GM23338 (cell line): ENCODE measurements at regions not wholly inside any gene's neighbourhood (a gene's known extent, or its start where the extent isn't known, plus 50 kb on each side); places are given as distances from the start of the nearest gene placed in this dataset.

Experiments used
- ATAC-seq: fragments of 200-7000 bp; cut with Tn5 transposase; 3 replicates; pipeline ENCODE4 v1.9.1; 2020
- DNase-seq: peaks from one replicate; pipeline ENCODE4 v3.0.0-alpha.2; 2015; ENCODE audit warnings: low spot score
- H2AFZ ChIP-seq: fragments of 200-600 bp; sonication (generic); 2 replicates; pipeline ENCODE4 v1.8.0; 2016; ENCODE audit warnings: antibody characterized with exemption, mild to moderate bottlenecking, moderate library complexity
- H3F3A ChIP-seq: fragments of 200-600 bp; sonication (generic); replicated peaks from 2 replicates; pipeline ENCODE4 v1.8.0; 2017; ENCODE audit warnings: antibody characterized with exemption, mixed run types, low read depth
- H3K27ac ChIP-seq: fragments of 200-600 bp; sonication (generic); 2 replicates; pipeline ENCODE4 v1.6.1; 2016; ENCODE audit warnings: low read depth
- H3K27me3 ChIP-seq: fragments of 200-600 bp; sonication (generic); 2 replicates; pipeline ENCODE4 v1.8.0; 2016; ENCODE audit warnings: mild to moderate bottlenecking, mixed run types, moderate library complexity; ENCODE audit not compliant: insufficient read depth
- H3K36me3 ChIP-seq: fragments of 200-600 bp; sonication (generic); 2 replicates; pipeline ENCODE4 v1.8.0; 2016; ENCODE audit warnings: mild to moderate bottlenecking; ENCODE audit not compliant: insufficient read depth
- H3K4me1 ChIP-seq: fragments of 200-600 bp; sonication (generic); 2 replicates; pipeline ENCODE4 v1.8.0; 2016; ENCODE audit warnings: mild to moderate bottlenecking, moderate library complexity; ENCODE audit not compliant: insufficient read depth
- H3K4me2 ChIP-seq: fragments of 200-600 bp; sonication (generic); 2 replicates; pipeline ENCODE4 v1.7.1; 2017; ENCODE audit warnings: mixed run types
- H3K4me3 ChIP-seq: fragments of 200-600 bp; sonication (generic); 2 replicates; pipeline ENCODE4 v1.6.1; 2016; ENCODE audit warnings: mixed run types
- H3K79me2 ChIP-seq: fragments of 200-600 bp; sonication (generic); replicated peaks from 2 replicates; pipeline ENCODE4 v1.8.0; 2017; ENCODE audit warnings: mild to moderate bottlenecking; ENCODE audit not compliant: insufficient read depth
- H3K9me2 ChIP-seq: fragments of 200-600 bp; sonication (generic); 2 replicates; pipeline ENCODE4 v1.8.0; 2017; ENCODE audit not compliant: insufficient read depth
- H4K20me1 ChIP-seq: fragments of 200-600 bp; sonication (generic); replicated peaks from 2 replicates; pipeline ENCODE4 v1.8.0; 2017; ENCODE audit warnings: mild to moderate bottlenecking; ENCODE audit not compliant: insufficient read depth
- H3K27ac Mint-ChIP-seq: 2 replicates; pipeline ENCODE4 v1.8.0; 2020; ENCODE audit warnings: inconsistent platforms, mild to moderate bottlenecking, moderate library complexity, mixed read lengths
- H3K27me3 Mint-ChIP-seq: 3 replicates; pipeline ENCODE4 v1.8.0; 2022; ENCODE audit warnings: low read depth, mild to moderate bottlenecking, moderate library complexity, mixed read lengths, inconsistent platforms; ENCODE audit not compliant: insufficient read depth, poor library complexity
- H3K36me3 Mint-ChIP-seq: 3 replicates; pipeline ENCODE4 v1.8.0; 2021; ENCODE audit warnings: low read depth, mild to moderate bottlenecking, inconsistent platforms, moderate library complexity, mixed read lengths
- H3K4me1 Mint-ChIP-seq: 3 replicates; pipeline ENCODE4 v1.8.0; 2020; ENCODE audit warnings: mild to moderate bottlenecking, inconsistent platforms, mixed read lengths
- H3K4me3 Mint-ChIP-seq: 3 replicates; pipeline ENCODE4 v1.8.0; 2021; ENCODE audit warnings: moderate library complexity, mild to moderate bottlenecking, inconsistent platforms, mixed read lengths
- H3K9me3 Mint-ChIP-seq: 3 replicates; pipeline ENCODE4 v1.8.0; 2020; ENCODE audit warnings: moderate library complexity, mild to moderate bottlenecking, inconsistent platforms, mixed read lengths
- CREB1 ChIP-seq: fragments of 250-450 bp; sonication (Bioruptor Pico); IDR thresholded peaks from 2 replicates; pipeline ENCODE4 v1.5.0; 2020; ENCODE audit warnings: low read depth, mild to moderate bottlenecking, moderate library complexity
- EZH2 ChIP-seq: fragments of 200-600 bp; sonication (generic); IDR thresholded peaks from one replicate; pipeline ENCODE4 v1.8.0; 2017; ENCODE audit warnings: antibody characterized with exemption, mild to moderate bottlenecking, low read depth; ENCODE audit not compliant: unreplicated experiment
- EZH2phosphoT487 ChIP-seq: fragments of 200-600 bp; sonication (generic); IDR thresholded peaks from one replicate; pipeline ENCODE4 v1.8.1; 2018; ENCODE audit warnings: antibody characterized with exemption; ENCODE audit not compliant: unreplicated experiment
- JUNB ChIP-seq: IDR thresholded peaks from one replicate; pipeline ENCODE4 v1.6.1; 2016; ENCODE audit warnings: antibody characterized with exemption; ENCODE audit not compliant: unreplicated experiment
- NANOG ChIP-seq: IDR thresholded peaks from 2 replicates; pipeline ENCODE4 v1.6.1; 2016; ENCODE audit warnings: antibody characterized with exemption, borderline replicate concordance
- POLR2AphosphoS5 ChIP-seq: IDR thresholded peaks from 2 replicates; pipeline ENCODE4 v1.6.1; 2016; ENCODE audit warnings: antibody characterized with exemption, low read depth
- STAT1 ChIP-seq: IDR thresholded peaks from one replicate; pipeline ENCODE4 v1.6.1; 2016; ENCODE audit warnings: antibody characterized with exemption; ENCODE audit not compliant: unreplicated experiment
- ZNF114 ChIP-seq: fragments of 250-450 bp; sonication (Bioruptor Pico); IDR thresholded peaks from 2 replicates; pipeline ENCODE4 v1.5.0; 2020; ENCODE audit warnings: mild to moderate bottlenecking, moderate library complexity
- ZNF331 ChIP-seq: fragments of 250-450 bp; sonication (Bioruptor Pico); IDR thresholded peaks from 2 replicates; pipeline ENCODE4 v1.5.0; 2020; ENCODE audit warnings: low read depth, mild to moderate bottlenecking, moderate library complexity
- TF ChIP-seq, protein P1 (sequence below), 2 experiments: fragments of 200-600 bp in 1 of 2; sonication (generic) in 1 of 2; conservative IDR thresholded peaks; 2 replicates each; pipeline versions ENCODE4 v1.5.1 to v1.6.1; 2016 to 2017; ENCODE audit warnings: antibody characterized with exemption in 2 of 2, low read depth in 2 of 2, mild to moderate bottlenecking in 2 of 2, moderate library complexity in 1 of 2
- TF ChIP-seq, protein P2 (sequence below): IDR thresholded peaks from one replicate; pipeline ENCODE4 v1.6.1; 2018; ENCODE audit warnings: antibody characterized with exemption; ENCODE audit not compliant: unreplicated experiment
- TF ChIP-seq, protein P3 (sequence below): fragments of 250-450 bp; sonication (Bioruptor Pico); IDR thresholded peaks from 2 replicates; pipeline ENCODE4 v1.5.0; 2020; ENCODE audit warnings: mild to moderate bottlenecking, moderate library complexity

DNA sequence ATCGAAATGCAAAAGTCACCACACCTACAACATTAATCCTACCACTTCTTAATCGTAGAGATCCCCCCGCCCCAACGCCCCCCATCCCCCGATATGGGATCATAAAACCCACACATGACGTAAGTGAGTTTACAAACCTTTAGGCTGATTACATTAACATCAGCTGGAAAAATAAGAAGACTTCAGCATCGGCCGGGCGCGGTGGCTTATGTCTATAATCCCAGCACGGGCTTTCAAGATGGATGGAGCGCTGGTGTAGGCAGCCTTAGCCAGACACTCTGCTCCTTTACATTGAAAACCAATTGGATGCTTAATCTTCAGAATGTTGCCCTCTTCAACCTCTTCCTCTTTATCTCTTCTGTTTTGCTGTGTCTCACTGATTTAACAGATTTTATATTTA lies 1376.0 kb downstream of the MAT2B start (continued):
- TF ChIP-seq, protein P1, sequence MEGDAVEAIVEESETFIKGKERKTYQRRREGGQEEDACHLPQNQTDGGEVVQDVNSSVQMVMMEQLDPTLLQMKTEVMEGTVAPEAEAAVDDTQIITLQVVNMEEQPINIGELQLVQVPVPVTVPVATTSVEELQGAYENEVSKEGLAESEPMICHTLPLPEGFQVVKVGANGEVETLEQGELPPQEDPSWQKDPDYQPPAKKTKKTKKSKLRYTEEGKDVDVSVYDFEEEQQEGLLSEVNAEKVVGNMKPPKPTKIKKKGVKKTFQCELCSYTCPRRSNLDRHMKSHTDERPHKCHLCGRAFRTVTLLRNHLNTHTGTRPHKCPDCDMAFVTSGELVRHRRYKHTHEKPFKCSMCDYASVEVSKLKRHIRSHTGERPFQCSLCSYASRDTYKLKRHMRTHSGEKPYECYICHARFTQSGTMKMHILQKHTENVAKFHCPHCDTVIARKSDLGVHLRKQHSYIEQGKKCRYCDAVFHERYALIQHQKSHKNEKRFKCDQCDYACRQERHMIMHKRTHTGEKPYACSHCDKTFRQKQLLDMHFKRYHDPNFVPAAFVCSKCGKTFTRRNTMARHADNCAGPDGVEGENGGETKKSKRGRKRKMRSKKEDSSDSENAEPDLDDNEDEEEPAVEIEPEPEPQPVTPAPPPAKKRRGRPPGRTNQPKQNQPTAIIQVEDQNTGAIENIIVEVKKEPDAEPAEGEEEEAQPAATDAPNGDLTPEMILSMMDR (conservative IDR thresholded peaks at IDR 0.05; ENCODE audit: low read depth in 2 of 2), result no peak

DNA sequence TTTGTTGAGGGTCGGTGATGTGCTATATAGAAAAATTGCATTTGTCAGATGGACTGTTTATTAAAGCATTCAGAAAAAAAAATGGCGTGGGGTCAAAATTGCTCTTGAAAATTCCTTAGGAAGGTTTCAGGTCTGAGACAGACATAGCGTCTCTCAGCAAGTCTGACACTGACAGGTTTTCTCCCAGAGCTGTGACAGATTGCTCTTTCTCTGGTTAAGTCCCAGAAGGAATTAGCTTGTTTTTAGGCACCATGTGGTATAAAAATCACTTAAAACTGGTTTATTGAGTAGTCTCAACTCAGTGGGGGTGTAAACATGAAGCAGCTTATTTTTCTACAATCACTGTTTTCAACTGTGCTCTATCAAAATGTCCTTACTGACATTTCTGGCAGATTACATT lies 1379.8 kb downstream of the MAT2B start:
- Mint-ChIP-seq H3K27ac (no peak overlapping the region), H3K27me3 (no peaks in the 10 kb centered on the region), H3K9me3 (peaks cover 2% of the 10 kb centered on the region; the same call in 1 of the 3 replicates), H3K4me3 (no peak overlapping the region), H3K4me1 (no peaks in the 10 kb centered on the region), H3K36me3 (no peaks in the 10 kb centered on the region; the same call in 2 of the 3 replicates)
- no peak overlapping the region for H3K4me2 ChIP-seq
- H3K36me3 ChIP-seq, result no peaks in the 10 kb centered on the region
- no peak overlapping the region for H3K4me3 ChIP-seq
- H2AFZ ChIP-seq, result no peak overlapping the region
- no peaks in the 10 kb centered on the region; the same call in 1 of the 2 replicates for H3K9me2 ChIP-seq
- no peaks in the 10 kb centered on the region for H3K4me1 ChIP-seq
- ATAC-seq, result no peak
- no peaks in the 10 kb centered on the region for H3K79me2 ChIP-seq
- no peak overlapping the region for H3K27ac ChIP-seq
- H4K20me1 ChIP-seq, result no peaks in the 10 kb centered on the region
- no peaks in the 10 kb centered on the region for H3F3A ChIP-seq
- no peaks in the 10 kb centered on the region for H3K27me3 ChIP-seq
- no peak for DNase-seq
- TF ChIP-seq ZNF331 (CRISPR knock-in tag) (no peak), STAT1 (no peak), ZNF114 (CRISPR knock-in tag) (no peak), POLR2AphosphoS5 (no peak), EZH2 (no peak), EZH2phosphoT487 (no peak), CREB1 (no peak), JUNB (no peak), NANOG (no peak)
- TF ChIP-seq, protein P2, sequence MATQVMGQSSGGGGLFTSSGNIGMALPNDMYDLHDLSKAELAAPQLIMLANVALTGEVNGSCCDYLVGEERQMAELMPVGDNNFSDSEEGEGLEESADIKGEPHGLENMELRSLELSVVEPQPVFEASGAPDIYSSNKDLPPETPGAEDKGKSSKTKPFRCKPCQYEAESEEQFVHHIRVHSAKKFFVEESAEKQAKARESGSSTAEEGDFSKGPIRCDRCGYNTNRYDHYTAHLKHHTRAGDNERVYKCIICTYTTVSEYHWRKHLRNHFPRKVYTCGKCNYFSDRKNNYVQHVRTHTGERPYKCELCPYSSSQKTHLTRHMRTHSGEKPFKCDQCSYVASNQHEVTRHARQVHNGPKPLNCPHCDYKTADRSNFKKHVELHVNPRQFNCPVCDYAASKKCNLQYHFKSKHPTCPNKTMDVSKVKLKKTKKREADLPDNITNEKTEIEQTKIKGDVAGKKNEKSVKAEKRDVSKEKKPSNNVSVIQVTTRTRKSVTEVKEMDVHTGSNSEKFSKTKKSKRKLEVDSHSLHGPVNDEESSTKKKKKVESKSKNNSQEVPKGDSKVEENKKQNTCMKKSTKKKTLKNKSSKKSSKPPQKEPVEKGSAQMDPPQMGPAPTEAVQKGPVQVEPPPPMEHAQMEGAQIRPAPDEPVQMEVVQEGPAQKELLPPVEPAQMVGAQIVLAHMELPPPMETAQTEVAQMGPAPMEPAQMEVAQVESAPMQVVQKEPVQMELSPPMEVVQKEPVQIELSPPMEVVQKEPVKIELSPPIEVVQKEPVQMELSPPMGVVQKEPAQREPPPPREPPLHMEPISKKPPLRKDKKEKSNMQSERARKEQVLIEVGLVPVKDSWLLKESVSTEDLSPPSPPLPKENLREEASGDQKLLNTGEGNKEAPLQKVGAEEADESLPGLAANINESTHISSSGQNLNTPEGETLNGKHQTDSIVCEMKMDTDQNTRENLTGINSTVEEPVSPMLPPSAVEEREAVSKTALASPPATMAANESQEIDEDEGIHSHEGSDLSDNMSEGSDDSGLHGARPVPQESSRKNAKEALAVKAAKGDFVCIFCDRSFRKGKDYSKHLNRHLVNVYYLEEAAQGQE, result no peak
- TF ChIP-seq, protein P1 (conservative IDR thresholded peaks at IDR 0.05; ENCODE audit: low read depth in 2 of 2), result no peak
- TF ChIP-seq, protein P3, sequence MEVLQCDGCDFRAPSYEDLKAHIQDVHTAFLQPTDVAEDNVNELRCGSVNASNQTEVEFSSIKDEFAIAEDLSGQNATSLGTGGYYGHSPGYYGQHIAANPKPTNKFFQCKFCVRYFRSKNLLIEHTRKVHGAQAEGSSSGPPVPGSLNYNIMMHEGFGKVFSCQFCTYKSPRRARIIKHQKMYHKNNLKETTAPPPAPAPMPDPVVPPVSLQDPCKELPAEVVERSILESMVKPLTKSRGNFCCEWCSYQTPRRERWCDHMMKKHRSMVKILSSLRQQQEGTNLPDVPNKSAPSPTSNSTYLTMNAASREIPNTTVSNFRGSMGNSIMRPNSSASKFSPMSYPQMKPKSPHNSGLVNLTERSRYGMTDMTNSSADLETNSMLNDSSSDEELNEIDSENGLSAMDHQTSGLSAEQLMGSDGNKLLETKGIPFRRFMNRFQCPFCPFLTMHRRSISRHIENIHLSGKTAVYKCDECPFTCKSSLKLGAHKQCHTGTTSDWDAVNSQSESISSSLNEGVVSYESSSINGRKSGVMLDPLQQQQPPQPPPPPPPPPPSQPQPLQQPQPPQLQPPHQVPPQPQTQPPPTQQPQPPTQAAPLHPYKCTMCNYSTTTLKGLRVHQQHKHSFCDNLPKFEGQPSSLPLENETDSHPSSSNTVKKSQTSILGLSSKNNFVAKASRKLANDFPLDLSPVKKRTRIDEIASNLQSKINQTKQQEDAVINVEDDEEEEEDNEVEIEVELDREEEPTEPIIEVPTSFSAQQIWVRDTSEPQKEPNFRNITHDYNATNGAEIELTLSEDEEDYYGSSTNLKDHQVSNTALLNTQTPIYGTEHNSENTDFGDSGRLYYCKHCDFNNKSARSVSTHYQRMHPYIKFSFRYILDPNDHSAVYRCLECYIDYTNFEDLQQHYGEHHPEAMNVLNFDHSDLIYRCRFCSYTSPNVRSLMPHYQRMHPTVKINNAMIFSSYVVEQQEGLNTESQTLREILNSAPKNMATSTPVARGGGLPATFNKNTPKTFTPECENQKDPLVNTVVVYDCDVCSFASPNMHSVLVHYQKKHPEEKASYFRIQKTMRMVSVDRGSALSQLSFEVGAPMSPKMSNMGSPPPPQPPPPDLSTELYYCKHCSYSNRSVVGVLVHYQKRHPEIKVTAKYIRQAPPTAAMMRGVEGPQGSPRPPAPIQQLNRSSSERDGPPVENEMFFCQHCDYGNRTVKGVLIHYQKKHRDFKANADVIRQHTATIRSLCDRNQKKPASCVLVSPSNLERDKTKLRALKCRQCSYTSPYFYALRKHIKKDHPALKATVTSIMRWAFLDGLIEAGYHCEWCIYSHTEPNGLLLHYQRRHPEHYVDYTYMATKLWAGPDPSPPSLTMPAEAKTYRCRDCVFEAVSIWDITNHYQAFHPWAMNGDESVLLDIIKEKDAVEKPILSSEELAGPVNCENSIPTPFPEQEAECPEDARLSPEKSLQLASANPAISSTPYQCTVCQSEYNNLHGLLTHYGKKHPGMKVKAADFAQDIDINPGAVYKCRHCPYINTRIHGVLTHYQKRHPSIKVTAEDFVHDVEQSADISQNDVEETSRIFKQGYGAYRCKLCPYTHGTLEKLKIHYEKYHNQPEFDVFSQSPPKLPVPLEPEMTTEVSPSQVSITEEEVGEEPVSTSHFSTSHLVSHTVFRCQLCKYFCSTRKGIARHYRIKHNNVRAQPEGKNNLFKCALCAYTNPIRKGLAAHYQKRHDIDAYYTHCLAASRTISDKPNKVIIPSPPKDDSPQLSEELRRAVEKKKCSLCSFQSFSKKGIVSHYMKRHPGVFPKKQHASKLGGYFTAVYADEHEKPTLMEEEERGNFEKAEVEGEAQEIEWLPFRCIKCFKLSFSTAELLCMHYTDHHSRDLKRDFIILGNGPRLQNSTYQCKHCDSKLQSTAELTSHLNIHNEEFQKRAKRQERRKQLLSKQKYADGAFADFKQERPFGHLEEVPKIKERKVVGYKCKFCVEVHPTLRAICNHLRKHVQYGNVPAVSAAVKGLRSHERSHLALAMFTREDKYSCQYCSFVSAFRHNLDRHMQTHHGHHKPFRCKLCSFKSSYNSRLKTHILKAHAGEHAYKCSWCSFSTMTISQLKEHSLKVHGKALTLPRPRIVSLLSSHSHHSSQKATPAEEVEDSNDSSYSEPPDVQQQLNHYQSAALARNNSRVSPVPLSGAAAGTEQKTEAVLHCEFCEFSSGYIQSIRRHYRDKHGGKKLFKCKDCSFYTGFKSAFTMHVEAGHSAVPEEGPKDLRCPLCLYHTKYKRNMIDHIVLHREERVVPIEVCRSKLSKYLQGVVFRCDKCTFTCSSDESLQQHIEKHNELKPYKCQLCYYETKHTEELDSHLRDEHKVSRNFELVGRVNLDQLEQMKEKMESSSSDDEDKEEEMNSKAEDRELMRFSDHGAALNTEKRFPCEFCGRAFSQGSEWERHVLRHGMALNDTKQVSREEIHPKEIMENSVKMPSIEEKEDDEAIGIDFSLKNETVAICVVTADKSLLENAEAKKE (CRISPR knock-in tag), result no peak
